Mucosa of descending colon (tissue), 3 donors: ENCODE measurements at regions not wholly inside any gene's neighbourhood (a gene's known extent, or its start where the extent isn't known, plus 50 kb on each side); places are given as distances from the start of the nearest gene placed in this dataset.

Experiments used
- ATAC-seq: fragments of 200-7000 bp; cut with Tn5 transposase; one replicate; pipeline ENCODE4 v1.9.1; 2020; ENCODE audit warnings: mild to moderate bottlenecking, moderate library complexity
- DNase-seq, 3 donors: peaks; one replicate each; pipeline ENCODE4 v3.0.0-alpha.2; 2020
- H3K36me3 ChIP-seq: fragments of 200-600 bp; one replicate; pipeline ENCODE4 v1.8.0; 2021; ENCODE audit warnings: low read depth, mild to moderate bottlenecking
- H3K4me1 ChIP-seq: fragments of 200-600 bp; one replicate; pipeline ENCODE4 v1.8.0; 2021; ENCODE audit warnings: low read depth, mild to moderate bottlenecking
- H3K4me3 ChIP-seq: fragments of 200-600 bp; one replicate; pipeline ENCODE4 v1.8.0; 2021; ENCODE audit warnings: mild to moderate bottlenecking
- H3K9me3 ChIP-seq: fragments of 200-600 bp; one replicate; pipeline ENCODE4 v1.8.0; 2021; ENCODE audit warnings: mild to moderate bottlenecking
- CTCF ChIP-seq: fragments of 200-600 bp; IDR thresholded peaks from one replicate; pipeline ENCODE4 v1.8.0; 2022; ENCODE audit warnings: antibody characterized with exemption, mild to moderate bottlenecking
- intact Hi-C, 2 donors: fragments of 100-400 bp; cut with DNase I in 1 of 2; cut with micrococcal nuclease in 1 of 2; formaldehyde crosslinking; loops; one replicate each; pipeline versions ENCODE4 v1.11.0 to v1.11.1; 2022; cut with DNase I, micrococcal nuclease
- donor health status: DM: no; HTN: no; CAD: no; lungs with moderate emphysema.
- donor health status: DM: no; HTN: no; CAD: no.
- donor health status: DM: no; HTN: yes; CAD: no.

DNA sequence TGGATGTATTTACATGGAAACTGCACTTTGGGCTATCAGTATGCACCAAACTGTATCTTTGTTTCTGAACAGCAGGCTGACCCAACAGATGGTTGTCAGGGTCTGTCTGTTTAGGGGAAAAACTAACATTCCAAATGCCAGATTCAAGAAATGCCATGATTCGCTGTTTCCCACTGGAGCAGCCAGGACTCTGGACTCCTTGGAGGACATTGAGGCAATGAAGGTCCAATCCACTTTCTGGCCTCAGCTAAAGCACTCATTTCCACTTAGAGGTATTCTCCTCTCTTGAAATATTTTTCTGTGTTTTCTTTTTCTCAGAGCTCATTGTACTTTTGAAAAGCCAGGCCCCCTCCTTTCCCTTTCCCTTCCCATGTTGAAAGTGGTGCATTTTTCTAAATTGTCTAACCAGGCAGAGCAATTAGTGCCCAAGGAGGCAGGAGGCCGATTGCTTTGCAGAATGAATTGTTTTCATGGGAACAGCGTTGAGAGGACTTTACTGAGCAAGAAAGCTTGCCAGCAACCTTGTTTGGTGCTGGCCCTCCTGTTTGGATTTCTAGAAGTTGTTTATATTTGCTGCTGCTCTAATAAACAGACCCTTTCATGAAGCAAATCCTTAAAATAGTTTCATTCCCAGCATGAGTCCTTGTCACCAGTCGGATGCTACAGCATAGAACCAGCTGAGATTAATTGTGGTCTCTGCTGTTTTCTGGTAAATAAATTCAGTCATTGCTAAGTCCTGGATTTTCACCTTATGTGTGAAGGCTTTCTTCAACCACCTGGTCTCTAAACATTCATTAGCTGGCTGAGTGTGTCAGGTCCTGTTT lies 132.8 kb upstream of the TAF11L2 start:
- Histone ChIP-seq H3K36me3 (no peaks in the 10 kb centered on the region), H3K4me1 (no peaks in the 10 kb centered on the region), H3K4me3 (no peak overlapping the region), H3K9me3 (no peaks in the 10 kb centered on the region)
- intact Hi-C loops: no loop called here
- no peak for ATAC-seq
- TF ChIP-seq CTCF: no peak
- DNase-seq: no peak

GRCh38 chr5:17365811-17366138 lies 132.3 kb upstream of the TAF11L2 start:
- intact Hi-C loops: no loop called here
- no peaks in the 10 kb centered on the region for H3K36me3 ChIP-seq
- no peak for TF ChIP-seq CTCF
- DNase-seq (no peak), ATAC-seq (peak; percentile 38)
- H3K4me3 ChIP-seq: no peak overlapping the region
- H3K9me3 ChIP-seq: no peaks in the 10 kb centered on the region
- H3K4me1 ChIP-seq: no peaks in the 10 kb centered on the region

DNA sequence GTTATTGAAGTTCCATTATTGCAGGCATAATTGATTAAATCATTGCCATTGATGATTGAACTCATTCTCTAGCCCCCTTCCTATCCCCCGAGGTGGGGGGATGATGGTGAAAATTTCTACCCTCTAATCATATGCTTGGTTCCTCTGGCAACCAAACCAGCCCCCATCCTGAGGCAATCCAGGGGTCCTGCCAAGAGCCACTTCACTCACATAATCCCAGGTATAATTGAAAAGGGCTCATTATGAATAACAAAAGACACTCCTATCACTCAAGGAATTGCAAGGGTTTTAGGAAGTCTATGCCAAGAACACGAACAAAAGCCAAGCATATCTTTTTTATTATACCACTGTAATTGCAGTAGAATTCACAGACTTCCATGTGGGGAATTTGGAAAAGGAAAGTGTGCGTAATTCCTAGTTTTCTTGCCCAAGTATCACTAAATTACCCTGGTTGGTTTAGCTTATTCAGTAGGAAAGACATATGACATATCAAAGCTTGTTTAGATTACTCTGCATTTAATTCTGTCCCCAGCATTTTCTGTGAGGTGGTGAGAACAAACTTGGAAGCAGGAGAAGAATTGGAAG lies 130.7 kb upstream of the TAF11L2 start:
- H3K4me1 ChIP-seq: no peaks in the 10 kb centered on the region
- no peak overlapping the region for H3K4me3 ChIP-seq
- no peak for TF ChIP-seq CTCF
- H3K9me3 ChIP-seq: no peaks in the 10 kb centered on the region
- intact Hi-C loops: no loop called here
- DNase-seq (no peak), ATAC-seq (no peak)
- no peaks in the 10 kb centered on the region for H3K36me3 ChIP-seq

DNA sequence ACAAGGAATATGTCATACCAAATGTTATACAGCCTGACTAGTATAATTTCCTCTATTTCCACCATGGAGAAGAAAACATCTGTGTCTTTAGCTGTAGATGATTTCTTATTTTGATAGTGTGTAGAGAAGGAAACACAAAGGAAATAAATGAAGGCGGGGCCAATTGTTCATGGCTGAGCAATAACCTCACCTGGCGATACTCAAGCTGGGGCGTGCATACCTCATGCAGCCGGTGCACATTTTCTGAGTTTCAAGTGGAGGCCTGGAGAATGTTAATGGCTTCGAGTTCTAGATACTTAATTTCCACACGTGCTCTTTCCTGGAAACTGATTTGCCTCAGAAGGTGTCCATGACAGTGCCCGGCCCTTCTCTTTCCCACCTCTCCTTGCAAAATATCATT lies 127.4 kb upstream of the TAF11L2 start:
- ATAC-seq: peak; percentile 33
- TF ChIP-seq CTCF: no peak
- intact Hi-C loops: no loop called here
- Histone ChIP-seq H3K4me3 (no peak overlapping the region), H3K9me3 (no peaks in the 10 kb centered on the region), H3K4me1 (no peaks in the 10 kb centered on the region), H3K36me3 (no peaks in the 10 kb centered on the region)
- DNase-seq: no peak

- H3K4me1 ChIP-seq: no peaks in the 10 kb centered on the region
Observed at GRCh38 chr5:17373406-17373805, 124.6 kb upstream of the TAF11L2 start.

More at GRCh38 chr5:17373406-17373805, 124.6 kb upstream of the TAF11L2 start:
- no peak for TF ChIP-seq CTCF
- ATAC-seq: no peak
- no peak for DNase-seq
- intact Hi-C loops: no loop called here
- no peaks in the 10 kb centered on the region for H3K9me3 ChIP-seq
- H3K4me3 ChIP-seq: no peak overlapping the region
- no peaks in the 10 kb centered on the region for H3K36me3 ChIP-seq
